ENCODE measurements at regions not wholly inside any gene's neighbourhood (a gene's known extent, or its start where the extent isn't known, plus 50 kb on each side); places are given as distances from the start of the nearest gene placed in this dataset.
A peak's percentile ranks its signal among the peaks of the same experiment; 100 is the strongest.
"Not testable (repeated sequence)": the region's sequence is repeated elsewhere in the genome, so short reads cannot be mapped to it uniquely, and the experiment has no call there.

- peak; percentile 96 for DNase-seq
Measured at GRCh38 chr5:87115839-87116364, 151.8 kb upstream of the RASA1 start.

- peak; percentile 34 for DNase-seq
Measured at GRCh38 chr5:87116825-87117512, 150.7 kb upstream of the RASA1 start.

GRCh38 chr5:87119588-87119987, 148.1 kb upstream of the RASA1 start:
- DNase-seq = no peak

- peak; percentile 69 for DNase-seq
Measured at GRCh38 chr5:87120518-87121303, 147.0 kb upstream of the RASA1 start.

- peak; percentile 88 for DNase-seq
Measured at GRCh38 chr5:87121304-87122150, 146.2 kb upstream of the RASA1 start.

GRCh38 chr5:87122151-87122977, 145.3 kb upstream of the RASA1 start:
- DNase-seq = peak; percentile 37

GRCh38 chr5:87125766-87126165, 141.9 kb upstream of the RASA1 start:
- DNase-seq = no peak

- DNase-seq = no peak
Measured at GRCh38 chr5:87126869-87127268, 140.8 kb upstream of the RASA1 start.

GRCh38 chr5:87127426-87127825, 140.3 kb upstream of the RASA1 start:
- DNase-seq = no peak

GRCh38 chr5:87127956-87128687, 139.6 kb upstream of the RASA1 start:
- no peak for DNase-seq

GRCh38 chr5:87129046-87129445, 138.6 kb upstream of the RASA1 start:
- no peak for DNase-seq

- DNase-seq = no peak
Measured at GRCh38 chr5:87132696-87133095, 135.0 kb upstream of the RASA1 start.

GRCh38 chr5:87134513-87134912, 133.2 kb upstream of the RASA1 start:
- not testable (repeated sequence) for DNase-seq

GRCh38 chr5:87136096-87136495, 131.6 kb upstream of the RASA1 start:
- DNase-seq = no peak

- no peak for DNase-seq
Measured at GRCh38 chr5:87136733-87137132, 130.9 kb upstream of the RASA1 start.

GRCh38 chr5:87137283-87137682, 130.4 kb upstream of the RASA1 start:
- DNase-seq = no peak

GRCh38 chr5:87138091-87138805, 129.4 kb upstream of the RASA1 start:
- no peak for DNase-seq

- no peak for DNase-seq
Measured at GRCh38 chr5:87139795-87140194, 127.9 kb upstream of the RASA1 start.

- DNase-seq = no peak
Measured at GRCh38 chr5:87141544-87141943, 126.1 kb upstream of the RASA1 start.

GRCh38 chr5:87145853-87146252, 121.8 kb upstream of the RASA1 start:
- DNase-seq = not testable (repeated sequence)

- no peak for DNase-seq
Measured at GRCh38 chr5:87147441-87147840, 120.2 kb upstream of the RASA1 start.

Measured in hematopoietic multipotent progenitor cell treated with erythropoietin and hydrocortisone succinate and interleukin-3 and kit ligand, for 4 days (in vitro differentiated cells).